GM21447 (cell line): ENCODE measurements at regions not wholly inside any gene's neighbourhood (a gene's known extent, or its start where the extent isn't known, plus 50 kb on each side); places are given as distances from the start of the nearest gene placed in this dataset.

Experiments used
- ATAC-seq: cut with Tn5 transposase; IDR thresholded peaks from one replicate; pipeline ENCODE4 v1.9.1; 2021; ENCODE audit not compliant: unreplicated experiment

GRCh38 chr9:32326146-32326545 is 58.3 kb upstream of the ACO1 start:
- ATAC-seq: no peak

GRCh38 chr9:32331240-32331639 is 53.2 kb upstream of the ACO1 start:
- no peak for ATAC-seq

GRCh38 chr9:32334112-32334511 is 50.3 kb upstream of the ACO1 start:
- ATAC-seq: no peak
